ENCODE measurements at regions not wholly inside any gene's neighbourhood (a gene's known extent, or its start where the extent isn't known, plus 50 kb on each side); places are given as distances from the start of the nearest gene placed in this dataset.

DNA sequence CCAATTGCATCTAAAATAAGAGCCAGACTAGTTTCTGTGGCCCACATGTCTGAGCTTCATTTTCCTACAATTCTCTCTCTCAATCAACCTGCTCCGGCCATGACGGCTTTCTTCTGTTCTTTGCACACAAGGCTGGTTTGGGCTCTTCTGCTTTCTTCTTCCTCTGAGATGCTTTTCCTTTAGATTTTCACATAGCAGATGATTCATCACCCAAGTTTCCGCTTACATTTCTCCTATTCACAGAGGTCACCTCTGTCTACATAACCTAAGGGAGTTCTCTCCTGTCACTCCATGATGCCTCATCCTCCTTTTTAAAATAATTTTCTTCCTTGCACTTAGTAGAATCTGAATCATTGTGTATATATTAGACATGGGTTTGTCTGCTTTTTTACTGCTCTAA, 334.6 kb upstream of the TUSC1 start:
- no peaks in the 10 kb centered on the region for H3K36me3 ChIP-seq (ENCODE audit: insufficient read depth, low read length, poor library complexity, severe bottlenecking)
- no peaks in the 10 kb centered on the region for H3K9me3 ChIP-seq (ENCODE audit: low read depth, low read length, poor library complexity, severe bottlenecking)
- CTCF ChIA-PET: no interaction called here
- intact Hi-C loops (cut with micrococcal nuclease; ENCODE audit: unreplicated experiment): no loop called here
- H3K4me3 ChIP-seq (ENCODE audit: low read depth, low read length, poor library complexity, severe bottlenecking): no peak overlapping the region
- H3K27ac ChIP-seq (ENCODE audit: low read depth, low read length, poor library complexity, severe bottlenecking): no peak overlapping the region
- TF ChIP-seq, protein P1, sequence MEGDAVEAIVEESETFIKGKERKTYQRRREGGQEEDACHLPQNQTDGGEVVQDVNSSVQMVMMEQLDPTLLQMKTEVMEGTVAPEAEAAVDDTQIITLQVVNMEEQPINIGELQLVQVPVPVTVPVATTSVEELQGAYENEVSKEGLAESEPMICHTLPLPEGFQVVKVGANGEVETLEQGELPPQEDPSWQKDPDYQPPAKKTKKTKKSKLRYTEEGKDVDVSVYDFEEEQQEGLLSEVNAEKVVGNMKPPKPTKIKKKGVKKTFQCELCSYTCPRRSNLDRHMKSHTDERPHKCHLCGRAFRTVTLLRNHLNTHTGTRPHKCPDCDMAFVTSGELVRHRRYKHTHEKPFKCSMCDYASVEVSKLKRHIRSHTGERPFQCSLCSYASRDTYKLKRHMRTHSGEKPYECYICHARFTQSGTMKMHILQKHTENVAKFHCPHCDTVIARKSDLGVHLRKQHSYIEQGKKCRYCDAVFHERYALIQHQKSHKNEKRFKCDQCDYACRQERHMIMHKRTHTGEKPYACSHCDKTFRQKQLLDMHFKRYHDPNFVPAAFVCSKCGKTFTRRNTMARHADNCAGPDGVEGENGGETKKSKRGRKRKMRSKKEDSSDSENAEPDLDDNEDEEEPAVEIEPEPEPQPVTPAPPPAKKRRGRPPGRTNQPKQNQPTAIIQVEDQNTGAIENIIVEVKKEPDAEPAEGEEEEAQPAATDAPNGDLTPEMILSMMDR (conservative IDR thresholded peaks at IDR 0.05; ENCODE audit: low read depth, low read length): no peak
- no peak for TF ChIP-seq EZH2 (IDR thresholded peaks at IDR 0.05; ENCODE audit: borderline replicate concordance, low read depth, low read length, poor library complexity, severe bottlenecking)
- no peaks in the 10 kb centered on the region for H3K4me1 ChIP-seq (ENCODE audit: insufficient read depth, low read length, poor library complexity, severe bottlenecking)
- no peak for DNase-seq (ENCODE audit: low spot score)
- POLR2A ChIA-PET (ENCODE audit: low non-redundant PET): no interaction called here
- no peaks in the 10 kb centered on the region for H3K27me3 ChIP-seq (replicated peaks; ENCODE audit: insufficient read depth, low read depth, low read length, poor library complexity)
- no TSS peak for BruUV-seq (replicated peaks)

GRCh38 chr9:25994605-25995004, 316.4 kb upstream of the TUSC1 start:
- Histone ChIP-seq H3K36me3 (ENCODE audit: insufficient read depth, low read length, poor library complexity, severe bottlenecking) (no peaks in the 10 kb centered on the region), H3K27me3 (replicated peaks; ENCODE audit: insufficient read depth, low read depth, low read length, poor library complexity) (no peaks in the 10 kb centered on the region), H3K4me3 (ENCODE audit: low read depth, low read length, poor library complexity, severe bottlenecking) (no peak overlapping the region), H3K27ac (ENCODE audit: low read depth, low read length, poor library complexity, severe bottlenecking) (no peak overlapping the region), H3K4me1 (ENCODE audit: insufficient read depth, low read length, poor library complexity, severe bottlenecking) (no peaks in the 10 kb centered on the region), H3K9me3 (ENCODE audit: low read depth, low read length, poor library complexity, severe bottlenecking) (no peaks in the 10 kb centered on the region)
- POLR2A ChIA-PET (ENCODE audit: low non-redundant PET): no interaction called here
- CTCF ChIA-PET: no interaction called here
- TF ChIP-seq, protein P1 (conservative IDR thresholded peaks at IDR 0.05; ENCODE audit: low read depth, low read length): no peak
- no peak for DNase-seq (ENCODE audit: low spot score)
- intact Hi-C loops (cut with micrococcal nuclease; ENCODE audit: unreplicated experiment): no loop called here
- no TSS peak for BruUV-seq (replicated peaks)

- intact Hi-C loops (cut with micrococcal nuclease; ENCODE audit: unreplicated experiment): no loop called here
- ChIA-PET POLR2A (ENCODE audit: low non-redundant PET) (no interaction called here), CTCF (no interaction called here)
- no peak for DNase-seq (ENCODE audit: low spot score)
- H3K4me3 ChIP-seq (ENCODE audit: low read depth, low read length, poor library complexity, severe bottlenecking): no peak overlapping the region
- H3K4me1 ChIP-seq (ENCODE audit: insufficient read depth, low read length, poor library complexity, severe bottlenecking): no peaks in the 10 kb centered on the region
- no TSS peak for BruUV-seq (replicated peaks)
- no peak overlapping the region for H3K27ac ChIP-seq (ENCODE audit: low read depth, low read length, poor library complexity, severe bottlenecking)
- no peaks in the 10 kb centered on the region for H3K9me3 ChIP-seq (ENCODE audit: low read depth, low read length, poor library complexity, severe bottlenecking)
- H3K27me3 ChIP-seq (replicated peaks; ENCODE audit: insufficient read depth, low read depth, low read length, poor library complexity): no peaks in the 10 kb centered on the region
- TF ChIP-seq, protein P1 (conservative IDR thresholded peaks at IDR 0.05; ENCODE audit: low read depth, low read length): no peak
- no peak for TF ChIP-seq EZH2 (IDR thresholded peaks at IDR 0.05; ENCODE audit: borderline replicate concordance, low read depth, low read length, poor library complexity, severe bottlenecking)
- H3K36me3 ChIP-seq (ENCODE audit: insufficient read depth, low read length, poor library complexity, severe bottlenecking): no peaks in the 10 kb centered on the region
These were observed 312.1 kb upstream of the TUSC1 start for GRCh38 chr9:25990376-25990775.

Data from A673 (cell line).